ENCODE measurements at regions not wholly inside any gene's neighbourhood (a gene's known extent, or its start where the extent isn't known, plus 50 kb on each side); places are given as distances from the start of the nearest gene placed in this dataset.

GRCh38 chr6:6469074-6469473 is 119.4 kb upstream of the LY86 start:
- no peak for TF ChIP-seq RAD21 (IDR thresholded peaks at IDR 0.05; ENCODE audit: low read depth)
- TF ChIP-seq USF1 (IDR thresholded peaks at IDR 0.05) = no peak
- TF ChIP-seq MAX (IDR thresholded peaks at IDR 0.05) = no peak
- no peak for TF ChIP-seq EP300 (IDR thresholded peaks at IDR 0.05; ENCODE audit: borderline replicate concordance)
- no peak for TF ChIP-seq EGR1 (IDR thresholded peaks at IDR 0.05)
- no peak for TF ChIP-seq ZBTB7A (IDR thresholded peaks at IDR 0.05; ENCODE audit: low read depth)
- no peak for TF ChIP-seq TAF1 (IDR thresholded peaks at IDR 0.05; ENCODE audit: low read depth)
- TF ChIP-seq CEBPB (IDR thresholded peaks at IDR 0.05) = no peak
